Lower leg skin (tissue), 4 donors: ENCODE measurements at regions not wholly inside any gene's neighbourhood (a gene's known extent, or its start where the extent isn't known, plus 50 kb on each side); places are given as distances from the start of the nearest gene placed in this dataset.

Source experiments
- DNase-seq, 2 donors: peaks; one replicate each; pipeline ENCODE4 v3.0.0-alpha.2; 2019; ENCODE audit warnings: low spot score in 2 of 2
- H3K4me3 ChIP-seq: fragments of 200-600 bp; sonication (generic); 2 replicates; pipeline ENCODE4 v1.5.1; 2017; ENCODE audit warnings: mild to moderate bottlenecking, low read depth; ENCODE audit not compliant: poor library complexity, severe bottlenecking
- CTCF ChIP-seq, 3 donors: fragments of 450-650 bp; IDR thresholded peaks; one replicate each; pipeline ENCODE4 v1.5.1; 2016; ENCODE audit warnings: antibody characterized with exemption in 3 of 3, mild to moderate bottlenecking in 3 of 3, moderate library complexity in 2 of 3
- POLR2A ChIP-seq, 2 donors: fragments of 450-650 bp; IDR thresholded peaks; one replicate each; pipeline ENCODE4 v1.6.1; 2016 to 2017; ENCODE audit warnings: antibody characterized with exemption in 2 of 2, mild to moderate bottlenecking in 1 of 2, moderate library complexity in 1 of 2
- whole genome bisulfite sequencing, 2 donors: methylation state at CpG; one replicate each; pipeline ENCODE4 v1.1.5; 2018; 5-methylcytosine and 5-hydroxymethylcytosine counted together
- intact Hi-C: fragments of 100-400 bp; cut with DNase I; formaldehyde crosslinking; loops from one replicate; pipeline ENCODE4 v1.15.0; 2023; ENCODE audit warnings: low total_unique reads

GRCh38 chr20:56932575-56933330 is 303.6 kb downstream of the TFAP2C start:
- 64 to 76% methylated on average over 6 of the region's 6 CpGs for WGBS, 2 donors
- TF ChIP-seq POLR2A (IDR thresholded peaks at IDR 0.05): no peak
- no peak for DNase-seq
- no peak overlapping the region for H3K4me3 ChIP-seq
- intact Hi-C loops: no loop called here

DNA sequence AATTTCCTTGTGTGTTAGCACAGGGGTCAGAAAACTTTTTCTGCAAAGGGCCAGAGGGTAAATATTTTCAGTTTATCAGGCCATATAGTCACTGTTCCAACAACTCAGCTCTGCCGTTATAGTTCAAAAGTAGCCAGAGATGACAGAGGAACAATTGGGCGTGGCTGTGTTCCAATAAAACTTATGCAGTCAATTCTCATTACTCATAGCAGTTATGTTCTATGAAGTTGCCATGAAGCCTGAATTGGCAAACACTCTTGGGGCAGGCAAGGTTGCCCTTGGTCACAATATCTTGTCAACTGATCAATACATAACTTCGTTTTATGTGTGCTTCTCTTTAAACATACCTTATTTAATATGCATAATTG is 304.2 kb downstream of the TFAP2C start:
- no peak for DNase-seq
- no peak for TF ChIP-seq CTCF (IDR thresholded peaks at IDR 0.05)
- no peak for TF ChIP-seq POLR2A (IDR thresholded peaks at IDR 0.05)
- H3K4me3 ChIP-seq: no peak overlapping the region
- WGBS, 2 donors: 38 to 45% methylated on average over 3 of the region's 3 CpGs
- intact Hi-C loops: no loop called here

DNA sequence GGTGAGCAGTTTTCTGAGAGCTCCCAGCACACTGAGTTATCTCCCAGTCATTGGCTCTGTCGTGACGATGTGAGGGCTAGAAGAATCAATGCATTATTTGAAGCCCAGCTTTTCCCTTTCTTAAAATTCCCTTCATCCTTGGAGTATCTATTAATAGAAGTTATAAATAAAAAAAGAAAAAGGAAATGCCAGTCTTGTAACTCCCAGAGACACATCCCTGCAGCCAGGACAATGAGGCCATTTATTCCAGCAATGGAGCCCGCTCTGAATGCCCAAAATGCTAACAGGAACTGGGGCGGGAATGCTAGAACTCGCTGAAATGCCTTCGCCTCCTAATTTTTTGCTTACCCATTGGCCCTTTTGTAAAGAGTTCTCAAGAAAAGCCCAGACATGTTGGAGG is 305.8 kb downstream of the TFAP2C start:
- no peak overlapping the region for H3K4me3 ChIP-seq
- intact Hi-C loops: no loop called here
- DNase-seq: no peak
- TF ChIP-seq POLR2A (IDR thresholded peaks at IDR 0.05) (no peak), CTCF (IDR thresholded peaks at IDR 0.05) (no peak)
- WGBS, 2 donors: 49 to 55% methylated on average over 6 of the region's 6 CpGs

DNA sequence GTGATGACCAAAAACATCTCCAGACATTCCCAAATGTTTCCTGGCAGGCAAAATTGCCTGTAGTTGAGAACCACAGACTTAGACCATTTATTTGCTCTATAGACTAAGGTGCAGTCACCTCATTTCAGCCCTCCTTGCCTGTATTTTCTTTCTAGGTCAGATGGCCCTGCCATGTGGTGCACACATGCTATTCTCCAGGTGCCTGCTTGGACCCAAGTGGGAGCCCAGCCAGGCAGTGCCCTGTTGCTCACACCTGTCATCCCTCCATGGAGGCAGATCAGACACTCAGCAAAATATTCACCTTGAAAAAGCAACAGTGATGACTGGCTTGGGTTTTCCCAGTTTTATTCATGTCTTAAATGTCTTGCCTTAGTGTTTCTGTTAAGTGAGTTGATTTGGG is 311.4 kb downstream of the TFAP2C start:
- intact Hi-C loops: no loop called here
- TF ChIP-seq POLR2A (IDR thresholded peaks at IDR 0.05): no peak
- TF ChIP-seq CTCF (IDR thresholded peaks at IDR 0.05): no peak
- DNase-seq: no peak
- no peak overlapping the region for H3K4me3 ChIP-seq

GRCh38 chr20:56941101-56941686 is 312.1 kb downstream of the TFAP2C start:
- no peak overlapping the region for H3K4me3 ChIP-seq
- 93 to 95% methylated on average over 8 of the region's 8 CpGs for WGBS, 2 donors
- intact Hi-C loops: no loop called here
- DNase-seq: no peak
- no peak for TF ChIP-seq CTCF (IDR thresholded peaks at IDR 0.05)
- no peak for TF ChIP-seq POLR2A (IDR thresholded peaks at IDR 0.05)

GRCh38 chr20:56943946-56944945 is 315.1 kb downstream of the TFAP2C start:
- DNase-seq: no peak
- intact Hi-C loops: no loop called here
- 58 to 69% methylated on average over 17 of the region's 17 CpGs for WGBS, 2 donors

More at GRCh38 chr20:56943946-56944945, 315.1 kb downstream of the TFAP2C start:
- H3K4me3 ChIP-seq: no peak overlapping the region
- no peak for TF ChIP-seq POLR2A (IDR thresholded peaks at IDR 0.05)
- TF ChIP-seq CTCF (IDR thresholded peaks at IDR 0.05): no peak
